Body of pancreas (tissue), 4 donors: ENCODE measurements at regions not wholly inside any gene's neighbourhood (a gene's known extent, or its start where the extent isn't known, plus 50 kb on each side); places are given as distances from the start of the nearest gene placed in this dataset.

ENCODE experiments used
- POLR2A ChIP-seq, 3 donors: fragments of 450-650 bp; IDR thresholded peaks; one replicate each; pipeline ENCODE4 v1.6.1; 2016; ENCODE audit warnings: antibody characterized with exemption in 3 of 3, mild to moderate bottlenecking in 2 of 3
- TF ChIP-seq, protein P1 (sequence below), 7 experiments: fragments of 450-650 bp in 4 of 7; fragments of 200-600 bp in 3 of 7; sonication (generic) in 3 of 7; IDR thresholded peaks; one replicate each; pipeline ENCODE4 v1.5.1; 2016 to 2019; ENCODE audit warnings: antibody characterized with exemption in 7 of 7

- TF ChIP-seq, protein P1, sequence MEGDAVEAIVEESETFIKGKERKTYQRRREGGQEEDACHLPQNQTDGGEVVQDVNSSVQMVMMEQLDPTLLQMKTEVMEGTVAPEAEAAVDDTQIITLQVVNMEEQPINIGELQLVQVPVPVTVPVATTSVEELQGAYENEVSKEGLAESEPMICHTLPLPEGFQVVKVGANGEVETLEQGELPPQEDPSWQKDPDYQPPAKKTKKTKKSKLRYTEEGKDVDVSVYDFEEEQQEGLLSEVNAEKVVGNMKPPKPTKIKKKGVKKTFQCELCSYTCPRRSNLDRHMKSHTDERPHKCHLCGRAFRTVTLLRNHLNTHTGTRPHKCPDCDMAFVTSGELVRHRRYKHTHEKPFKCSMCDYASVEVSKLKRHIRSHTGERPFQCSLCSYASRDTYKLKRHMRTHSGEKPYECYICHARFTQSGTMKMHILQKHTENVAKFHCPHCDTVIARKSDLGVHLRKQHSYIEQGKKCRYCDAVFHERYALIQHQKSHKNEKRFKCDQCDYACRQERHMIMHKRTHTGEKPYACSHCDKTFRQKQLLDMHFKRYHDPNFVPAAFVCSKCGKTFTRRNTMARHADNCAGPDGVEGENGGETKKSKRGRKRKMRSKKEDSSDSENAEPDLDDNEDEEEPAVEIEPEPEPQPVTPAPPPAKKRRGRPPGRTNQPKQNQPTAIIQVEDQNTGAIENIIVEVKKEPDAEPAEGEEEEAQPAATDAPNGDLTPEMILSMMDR (IDR thresholded peaks at IDR 0.05): no peak
- TF ChIP-seq POLR2A (IDR thresholded peaks at IDR 0.05): no peak
Measured at GRCh38 chr11:76281558-76281906, 75.2 kb upstream of the WNT11 start.
